Posterior vena cava (tissue), 2 donors: ENCODE measurements at regions not wholly inside any gene's neighbourhood (a gene's known extent, or its start where the extent isn't known, plus 50 kb on each side); places are given as distances from the start of the nearest gene placed in this dataset.
A peak's percentile ranks its signal among the peaks of the same experiment; 100 is the strongest.

Experiments used
- DNase-seq: peaks from one replicate; pipeline ENCODE4 v3.0.0-alpha.2; 2020; ENCODE audit warnings: low spot score
- intact Hi-C, 2 donors: fragments of 100-400 bp; cut with DNase I; formaldehyde crosslinking; loops; one replicate each; pipeline versions ENCODE4 v1.14.1 to v1.14.2; 2022 to 2023
- donor health status: DM: yes; HTN: yes; CAD: no.
- donor health status: DM: yes; HTN: yes; CAD: no.

- intact Hi-C loops: no loop called here
- DNase-seq: no peak
Observed at GRCh38 chr2:120904379-120904778, 168.7 kb downstream of the GLI2 start.

GRCh38 chr2:120904830-120905234, 169.2 kb downstream of the GLI2 start:
- intact Hi-C loops: no loop called here
- DNase-seq: no peak

GRCh38 chr2:120905298-120905697, 169.6 kb downstream of the GLI2 start:
- DNase-seq: no peak
- intact Hi-C loops: no loop called here

GRCh38 chr2:120905824-120906571, 170.3 kb downstream of the GLI2 start:
- intact Hi-C loops: loop anchor here in 1 of 2 donors (1.0 kb wide), 1 partner anchor 45 kb away; no protein-coding TSS in a partner anchor
- DNase-seq: no peak

GRCh38 chr2:120906914-120907313, 171.2 kb downstream of the GLI2 start:
- no peak for DNase-seq
- intact Hi-C loops: loop anchor here in 1 of 2 donors (1.0 kb wide), 1 partner anchor 46 kb away; no protein-coding TSS in a partner anchor

- DNase-seq: no peak
Observed at GRCh38 chr2:120907822-120908221, 172.2 kb downstream of the GLI2 start.

GRCh38 chr2:120908314-120908975, 172.8 kb downstream of the GLI2 start:
- intact Hi-C loops: no loop called here
- DNase-seq: no peak

More at GRCh38 chr2:120907822-120908221, 172.2 kb downstream of the GLI2 start:
- intact Hi-C loops: no loop called here

- DNase-seq: no peak
- intact Hi-C loops: no loop called here
Observed at GRCh38 chr2:120909102-120909501, 173.4 kb downstream of the GLI2 start.

GRCh38 chr2:120910164-120910563, 174.5 kb downstream of the GLI2 start:
- DNase-seq: no peak
- intact Hi-C loops: loop anchor here in 1 of 2 donors (10.0 kb wide), 1 partner anchor 105 kb away; no protein-coding TSS in a partner anchor

- intact Hi-C loops: loop anchor here in 1 of 2 donors (10.0 kb wide), 1 partner anchor 106 kb away; no protein-coding TSS in a partner anchor
- DNase-seq: no peak
Observed at GRCh38 chr2:120910956-120911951, 175.6 kb downstream of the GLI2 start.

GRCh38 chr2:120912101-120912985, 176.7 kb downstream of the GLI2 start:
- intact Hi-C loops: loop anchor here in 1 of 2 donors (10.0 kb wide), 1 partner anchor 108 kb away; no protein-coding TSS in a partner anchor

GRCh38 chr2:120913972-120914838, 178.5 kb downstream of the GLI2 start:
- intact Hi-C loops: loop anchor here in 1 of 2 donors (10.0 kb wide), 1 partner anchor 109 kb away; no protein-coding TSS in a partner anchor
- no peak for DNase-seq

More at GRCh38 chr2:120912101-120912985, 176.7 kb downstream of the GLI2 start:
- DNase-seq: peak; percentile 90

- intact Hi-C loops: loop anchor here in 1 of 2 donors (10.0 kb wide), 1 partner anchor 110 kb away; no protein-coding TSS in a partner anchor
- peak; percentile 94 for DNase-seq
Observed at GRCh38 chr2:120914839-120915521, 179.3 kb downstream of the GLI2 start.

- DNase-seq: no peak
- intact Hi-C loops: loop anchor here in 1 of 2 donors (10.0 kb wide), 1 partner anchor 111 kb away; no protein-coding TSS in a partner anchor
Observed at GRCh38 chr2:120915670-120916069, 180.0 kb downstream of the GLI2 start.

GRCh38 chr2:120916446-120916845, 180.8 kb downstream of the GLI2 start:
- no peak for DNase-seq
- intact Hi-C loops: loop anchor here in 1 of 2 donors (10.0 kb wide), 1 partner anchor 112 kb away; no protein-coding TSS in a partner anchor

GRCh38 chr2:120917886-120918285, 182.2 kb downstream of the GLI2 start:
- DNase-seq: no peak
- intact Hi-C loops: loop anchor here in 1 of 2 donors (10.0 kb wide), 1 partner anchor 113 kb away; no protein-coding TSS in a partner anchor
